NK-92 treated with Interleukin-12 subunit alpha and Interleukin-12 subunit beta, amount 100 ng/mL, for 24 hours (cell line): ENCODE measurements at regions not wholly inside any gene's neighbourhood (a gene's known extent, or its start where the extent isn't known, plus 50 kb on each side); places are given as distances from the start of the nearest gene placed in this dataset.

Experiments used
- DNase-seq: peaks from one replicate; lab custom pipeline; 2025; lab: John Stamatoyannopoulos, UW

DNA sequence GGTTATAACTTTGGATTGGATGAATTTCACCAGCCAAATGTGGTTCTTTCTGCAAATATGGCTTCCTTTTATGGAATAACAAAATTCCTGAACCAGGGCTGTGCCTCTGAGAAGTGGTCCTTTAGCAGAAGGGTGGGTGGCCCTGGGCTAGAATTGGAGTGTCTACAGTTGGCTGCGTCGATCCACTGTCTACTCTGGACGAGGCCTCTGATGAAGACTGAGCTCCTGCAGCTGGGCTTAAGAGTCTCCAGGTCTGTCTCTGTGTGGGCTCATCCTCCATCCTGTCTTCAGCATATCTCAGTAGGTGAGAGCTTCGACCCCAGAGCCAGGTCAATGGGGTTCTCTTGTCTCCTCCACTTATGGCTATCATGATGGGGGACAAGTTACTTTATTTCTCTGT lies 166.3 kb upstream of the PMEPA1 start:
- no peak for DNase-seq

DNA sequence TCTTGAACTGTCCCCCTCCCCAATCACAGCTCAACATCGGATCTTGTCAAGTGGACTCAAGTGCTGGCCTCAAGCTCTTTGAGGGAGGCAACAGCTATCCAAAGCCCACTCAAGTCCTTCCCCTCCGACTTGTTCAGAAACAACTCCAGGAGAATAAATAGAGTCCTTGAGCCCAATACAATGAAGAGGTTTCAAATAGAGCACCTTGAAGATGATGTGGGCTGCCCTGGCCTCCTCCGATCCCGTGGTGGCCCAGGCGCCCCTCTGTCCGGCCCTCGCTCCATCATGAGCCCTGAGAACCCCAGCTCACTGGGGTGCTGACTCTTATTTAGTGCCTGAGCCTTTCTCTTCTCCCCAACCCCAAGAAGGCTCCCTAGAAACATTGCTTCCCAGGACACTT lies 164.3 kb upstream of the PMEPA1 start:
- DNase-seq: no peak

DNA sequence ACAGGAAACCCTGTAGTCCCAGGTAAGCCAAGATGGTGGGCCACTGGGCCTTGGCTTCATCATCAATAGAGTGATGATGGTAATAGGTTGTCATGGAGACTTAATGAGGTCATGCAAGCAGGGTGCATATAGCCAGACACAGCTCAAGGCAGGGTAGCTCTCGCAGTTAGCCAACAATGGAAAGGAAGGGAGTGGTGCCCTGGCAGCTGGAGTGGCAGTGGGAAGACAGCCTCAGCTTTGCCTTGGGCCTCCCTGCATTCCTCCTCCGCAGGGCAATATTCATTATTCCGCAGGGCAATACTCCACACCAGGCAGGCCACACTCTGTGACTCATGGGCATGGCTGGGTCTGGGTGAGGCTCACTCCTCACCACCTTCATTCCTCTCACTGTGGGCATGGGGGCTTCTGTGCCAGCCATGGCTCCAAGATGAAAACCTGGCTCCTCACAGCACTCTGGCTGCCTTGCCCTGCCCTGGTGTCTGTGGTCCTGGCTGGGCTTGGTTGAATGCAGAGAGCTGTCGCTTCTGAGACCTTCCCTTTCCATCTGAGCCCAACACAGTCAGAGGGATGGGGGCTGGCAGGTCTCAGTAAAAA lies 163.1 kb upstream of the PMEPA1 start:
- DNase-seq: no peak

DNA sequence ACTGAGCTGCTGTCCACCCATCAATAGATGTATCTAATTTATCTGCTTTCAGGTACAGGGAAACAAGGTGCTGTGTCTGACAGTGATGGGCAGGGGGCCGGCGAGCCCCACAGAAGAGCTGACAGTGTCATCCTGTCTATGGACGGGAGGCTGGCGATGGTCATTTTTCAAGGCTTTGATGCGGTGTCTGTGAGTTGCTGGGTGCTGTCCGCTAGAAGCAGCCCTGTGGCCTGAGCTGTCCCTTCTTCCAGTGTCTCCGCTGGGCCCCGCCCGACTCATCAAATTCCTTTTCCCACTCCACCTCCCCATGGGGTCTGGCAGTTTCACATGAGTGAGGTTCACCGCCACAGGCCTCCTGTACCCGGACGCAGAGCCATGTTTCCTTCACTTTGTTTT lies 161.4 kb upstream of the PMEPA1 start:
- DNase-seq: no peak

DNA sequence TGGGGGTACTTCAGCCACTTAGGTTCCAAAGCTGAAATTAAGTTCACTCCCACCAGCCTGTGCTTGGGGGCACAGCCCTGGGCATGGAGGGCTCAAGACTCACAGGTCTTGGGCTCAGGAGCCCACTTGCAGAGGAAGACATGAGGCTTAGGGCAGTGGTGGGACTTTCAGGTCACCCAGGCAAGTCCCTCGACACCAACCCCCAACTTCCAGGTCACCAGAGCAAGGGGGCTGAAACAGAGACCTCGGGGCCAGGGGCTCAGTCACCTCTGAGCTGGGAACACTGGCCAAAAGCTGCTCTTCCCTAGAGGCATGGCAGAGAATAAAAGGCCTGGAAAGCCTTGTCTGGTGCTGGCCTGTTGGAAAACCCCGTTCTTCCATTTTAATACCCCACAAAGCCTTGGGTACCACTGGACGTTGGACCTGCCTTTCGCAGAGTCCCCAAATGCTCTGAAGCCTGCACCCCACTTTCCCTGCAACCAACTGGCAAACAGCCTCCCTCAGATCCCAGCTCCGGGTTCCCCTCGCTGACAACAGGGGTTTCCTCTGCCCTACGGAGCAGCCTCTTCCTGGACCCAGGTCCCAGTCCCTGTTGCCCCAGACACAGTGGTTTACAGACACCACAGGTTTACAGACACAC lies 160.9 kb upstream of the PMEPA1 start:
- DNase-seq: no peak

DNA sequence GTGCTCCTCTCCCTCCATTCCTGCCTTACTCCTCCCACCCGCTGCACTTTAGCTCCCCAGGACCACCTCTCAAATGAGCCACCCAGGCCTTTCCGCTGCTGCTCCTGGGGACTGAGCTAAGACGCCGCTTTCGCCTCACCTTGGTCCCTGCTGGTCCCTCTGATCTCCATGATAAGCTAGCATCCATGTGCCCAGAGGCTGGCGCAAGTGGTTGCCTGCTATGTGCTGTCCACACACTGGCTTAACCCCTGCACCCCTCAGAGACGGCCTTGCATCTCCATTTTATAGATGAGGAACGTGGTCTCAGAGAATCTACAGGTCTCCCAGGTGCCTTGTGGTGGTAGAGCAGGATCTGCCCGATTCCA lies 160.1 kb upstream of the PMEPA1 start:
- no peak for DNase-seq

DNA sequence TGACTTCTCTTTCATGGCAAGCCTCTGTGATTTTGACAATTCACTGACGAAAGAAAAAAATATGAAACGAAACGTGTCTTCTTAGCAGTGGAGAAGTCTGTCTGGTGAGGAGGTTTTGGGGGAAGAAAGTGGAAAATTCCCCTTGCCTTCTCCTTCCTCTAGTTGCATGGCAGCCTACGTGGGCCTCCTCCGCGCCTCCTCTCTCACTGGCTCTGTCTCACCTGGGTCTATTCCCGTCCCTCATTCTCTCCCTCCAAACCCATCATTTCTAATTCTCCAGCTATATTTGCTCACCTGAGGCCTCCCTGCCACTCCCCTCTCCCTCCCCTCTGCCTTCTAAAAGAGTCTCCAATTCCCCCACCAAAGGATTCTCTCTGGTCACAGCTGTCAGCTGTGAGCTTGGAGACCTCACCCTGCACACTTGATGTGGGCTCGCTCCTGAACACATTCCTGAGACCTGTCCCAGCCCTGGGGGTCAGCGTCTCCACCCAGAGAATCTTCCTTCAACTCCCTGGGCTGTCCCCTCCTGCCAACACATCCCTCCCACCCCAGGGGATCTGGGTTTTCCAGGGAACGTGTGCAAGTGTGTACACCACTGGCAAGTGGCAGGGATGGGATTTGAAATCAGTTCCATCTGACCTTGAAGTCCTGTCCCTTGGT lies 159.6 kb upstream of the PMEPA1 start:
- no peak for DNase-seq

DNA sequence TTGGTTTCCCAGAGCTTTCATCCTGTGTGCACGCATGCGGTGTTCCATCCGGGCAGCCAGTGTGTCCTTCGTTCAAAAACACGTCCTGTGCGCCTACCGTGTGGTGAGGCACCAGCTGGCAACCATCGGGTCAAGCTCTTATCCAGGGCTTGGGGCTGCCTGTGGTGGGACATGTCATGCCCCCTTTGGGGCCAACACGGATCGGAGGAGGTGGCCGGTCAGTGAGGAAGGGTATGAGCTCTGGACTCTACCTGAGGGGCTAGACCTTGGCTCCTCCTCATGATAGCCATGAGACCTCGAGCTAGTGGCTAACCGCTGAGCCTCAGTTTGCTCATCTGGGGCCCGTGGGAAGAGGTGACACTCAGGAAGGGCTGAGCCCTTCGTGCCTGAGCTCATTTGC lies 158.5 kb upstream of the PMEPA1 start:
- DNase-seq: no peak

DNA sequence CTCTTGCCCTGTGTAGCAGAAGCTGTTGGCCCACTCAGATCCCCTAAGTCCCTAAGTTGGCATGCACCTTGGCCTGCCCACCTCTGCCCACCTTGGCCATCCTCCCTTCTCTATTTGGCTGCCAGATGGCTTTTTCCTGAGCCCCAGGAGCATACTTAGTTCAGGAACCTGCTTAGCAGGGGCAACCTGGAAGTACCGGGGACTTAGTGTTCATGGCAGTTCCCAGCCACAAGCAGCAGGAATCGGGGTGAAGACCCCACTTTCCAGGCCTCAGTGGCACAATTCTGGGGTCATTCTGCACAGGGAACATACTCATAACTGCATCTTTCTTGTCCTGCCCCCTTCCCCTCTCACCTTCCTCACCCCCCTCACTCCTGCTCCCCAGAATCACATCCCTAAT lies 158.0 kb upstream of the PMEPA1 start:
- no peak for DNase-seq

DNA sequence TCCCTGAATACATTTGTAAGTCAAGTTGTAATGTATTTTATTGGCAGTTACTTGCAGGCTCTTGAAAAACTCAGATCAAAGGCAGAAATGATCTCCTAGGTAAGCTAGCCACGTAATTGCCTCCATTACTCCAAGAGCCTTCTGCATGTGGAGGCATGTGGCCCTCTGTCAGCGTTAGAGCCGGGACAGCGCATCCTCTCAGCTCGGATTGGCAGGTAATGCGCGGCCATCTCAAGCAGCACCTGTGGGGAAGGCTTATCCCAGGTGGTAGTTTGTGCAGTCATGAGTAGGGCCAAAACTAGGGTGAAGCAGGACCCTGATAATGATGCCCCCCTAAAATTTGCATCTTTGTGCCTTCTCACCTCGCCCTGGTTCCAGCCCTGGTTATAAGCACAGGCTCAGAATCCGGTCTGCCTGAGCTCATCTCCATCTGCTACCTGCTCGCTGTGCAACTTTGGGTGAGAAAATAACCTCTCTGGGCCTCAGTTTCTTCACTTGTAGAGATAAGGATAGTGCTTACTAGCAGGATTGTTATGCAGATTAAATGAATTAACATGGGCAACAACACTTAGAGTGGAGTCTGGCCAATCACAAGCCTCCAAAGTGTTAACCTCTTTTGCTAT lies 157.5 kb upstream of the PMEPA1 start:
- DNase-seq: no peak

DNA sequence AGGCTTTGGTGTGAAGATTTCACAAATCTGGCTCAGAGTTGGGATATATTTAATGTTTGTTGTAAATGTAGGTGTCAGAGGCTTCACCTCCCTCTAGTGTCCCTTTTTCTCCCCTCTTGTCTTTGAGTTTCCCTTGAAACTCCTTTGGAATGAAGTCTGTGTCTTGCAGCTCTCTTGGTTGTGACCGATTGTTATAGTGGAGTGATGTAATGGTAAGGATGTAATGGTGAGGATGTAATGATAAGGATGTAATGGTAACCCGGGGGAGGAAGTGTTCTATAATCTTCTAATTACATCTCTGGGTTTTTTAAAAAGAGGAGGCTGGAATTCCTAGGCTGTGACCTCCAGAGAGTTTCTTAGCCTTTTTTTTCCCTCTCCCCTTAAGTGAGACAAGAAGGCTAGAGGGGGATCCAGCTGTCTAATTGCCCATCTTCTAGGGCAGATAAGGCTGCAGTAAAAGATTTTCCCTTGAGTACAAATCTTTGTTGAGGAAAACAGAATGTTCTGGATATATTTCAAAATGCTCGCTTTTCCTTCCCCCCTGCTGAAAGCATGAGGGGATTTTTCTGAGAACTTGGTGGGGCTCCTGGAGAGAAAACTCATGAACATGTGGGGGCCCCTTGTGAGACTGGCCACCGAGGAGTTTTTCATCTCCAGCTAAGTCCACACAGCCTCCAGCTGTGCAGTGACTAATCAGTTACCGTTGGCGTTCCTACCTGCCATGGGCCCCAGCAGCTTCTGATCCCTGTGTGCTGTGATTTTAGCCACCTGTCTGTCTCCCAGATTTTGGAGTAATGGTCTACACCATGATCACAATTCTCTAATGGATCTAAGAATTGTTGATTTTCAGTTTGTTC lies 156.7 kb upstream of the PMEPA1 start:
- no peak for DNase-seq

DNA sequence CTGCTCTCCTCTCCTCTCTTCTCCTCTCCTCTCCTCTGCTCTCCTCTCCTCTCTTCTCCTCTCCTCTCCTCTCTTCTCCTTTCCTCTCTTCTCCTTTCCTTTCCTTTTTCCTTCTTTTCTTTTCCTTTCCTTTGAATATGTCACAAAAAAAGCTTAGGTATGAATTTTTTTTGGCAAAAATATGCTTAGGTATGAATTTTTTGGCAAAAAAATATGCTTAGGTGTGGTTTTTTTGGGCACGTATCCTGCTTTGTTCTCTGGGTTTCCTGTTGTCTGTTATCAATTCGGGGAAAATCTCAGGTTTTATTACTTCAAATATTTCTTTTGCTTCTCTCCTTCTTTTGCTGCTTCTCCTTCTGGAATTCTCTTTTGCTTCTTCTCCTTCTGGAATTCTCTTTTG lies 155.5 kb upstream of the PMEPA1 start:
- no peak for DNase-seq

DNA sequence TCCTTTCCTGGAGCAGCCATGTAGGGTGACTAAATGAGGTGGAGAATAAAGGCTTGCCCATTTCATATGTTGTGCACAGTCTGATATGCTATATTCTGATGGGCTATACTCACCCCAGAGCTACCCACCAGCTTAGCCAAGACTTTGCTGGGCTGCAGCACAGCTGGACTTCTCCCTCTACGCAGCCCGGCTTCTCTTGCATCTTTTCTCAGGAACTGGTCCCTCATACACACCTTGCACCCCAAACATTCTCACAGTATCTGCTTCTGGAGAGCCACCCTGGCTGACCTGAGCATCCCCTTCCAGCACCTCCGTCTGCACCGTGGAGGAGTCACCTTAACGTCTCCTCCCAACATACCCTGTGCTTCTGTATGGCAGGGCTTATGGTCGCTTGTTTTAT lies 150.8 kb upstream of the PMEPA1 start:
- no peak for DNase-seq

DNA sequence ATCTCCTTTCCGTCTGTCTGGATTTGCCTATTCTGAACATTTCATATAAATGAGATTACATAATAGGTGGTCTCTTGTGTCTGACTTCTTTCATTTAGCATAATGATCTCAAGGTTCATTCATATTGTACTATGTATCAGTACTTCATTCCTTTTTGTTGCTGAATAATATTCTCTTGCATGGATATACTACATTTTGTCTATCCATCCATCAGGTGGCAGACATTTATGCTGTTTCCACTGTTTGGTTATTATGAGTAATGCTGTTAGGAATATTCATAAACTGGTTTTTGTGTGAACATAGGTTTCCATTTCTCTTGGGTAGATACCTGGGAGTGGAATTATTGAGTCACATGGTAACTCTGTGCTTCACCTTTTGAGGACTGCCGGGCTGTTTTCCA lies 148.2 kb upstream of the PMEPA1 start:
- DNase-seq: no peak

DNA sequence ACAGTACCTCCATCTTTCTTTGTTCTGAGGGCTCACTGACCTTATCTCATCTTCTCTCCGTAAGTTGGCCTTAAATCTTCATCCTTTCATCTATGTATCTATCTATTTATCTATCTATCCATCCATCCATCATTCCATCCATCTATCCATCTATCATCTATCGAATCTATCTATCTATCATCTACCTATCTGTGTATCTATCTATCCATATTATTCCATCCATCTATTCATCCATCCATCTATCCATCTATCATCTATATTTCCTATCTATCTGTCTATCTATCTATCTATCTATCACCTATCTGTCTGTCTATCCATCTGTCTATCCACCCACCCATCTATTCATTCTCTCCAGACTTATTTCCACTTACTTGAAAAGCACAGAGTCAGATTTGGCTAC lies 147.3 kb upstream of the PMEPA1 start:
- no peak for DNase-seq

DNA sequence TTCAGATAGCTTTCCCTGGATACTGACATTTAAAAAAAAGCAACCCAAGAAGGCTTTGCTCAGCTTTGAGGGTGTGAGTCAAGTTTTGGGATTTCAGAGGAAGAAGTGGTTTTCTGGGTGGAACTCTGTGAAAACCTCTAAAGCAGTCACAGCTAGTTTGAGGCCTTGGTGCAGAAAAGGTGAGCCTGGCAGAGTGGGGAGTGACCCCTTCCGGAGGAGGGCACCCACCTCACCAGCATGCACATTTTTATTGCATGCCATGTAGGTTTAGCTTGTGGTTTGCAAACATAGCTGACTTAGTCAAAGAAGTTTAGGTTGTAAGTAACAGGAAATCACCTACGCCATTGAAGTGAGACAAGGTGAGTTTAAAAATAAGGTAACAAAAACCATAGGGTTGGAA lies 146.8 kb upstream of the PMEPA1 start:
- no peak for DNase-seq

DNA sequence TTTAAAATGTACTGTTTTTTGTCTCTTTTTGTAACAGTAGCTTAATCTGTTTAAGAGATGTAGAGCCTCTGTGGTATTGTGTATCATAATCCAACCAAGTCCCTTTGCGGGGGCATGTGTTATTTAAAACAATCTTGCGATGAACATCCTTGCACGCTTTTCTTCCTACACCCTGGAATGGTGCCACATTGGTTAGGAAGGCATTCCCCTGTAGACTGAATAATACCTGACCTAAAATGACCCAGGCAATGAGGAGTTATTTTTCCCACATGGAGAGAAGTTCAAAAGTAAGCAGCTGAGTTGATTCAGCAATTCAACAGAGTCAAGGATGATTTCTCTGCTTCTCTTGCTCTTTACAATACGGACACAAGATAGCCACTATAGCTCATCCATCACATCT lies 142.0 kb upstream of the PMEPA1 start:
- DNase-seq: no peak

DNA sequence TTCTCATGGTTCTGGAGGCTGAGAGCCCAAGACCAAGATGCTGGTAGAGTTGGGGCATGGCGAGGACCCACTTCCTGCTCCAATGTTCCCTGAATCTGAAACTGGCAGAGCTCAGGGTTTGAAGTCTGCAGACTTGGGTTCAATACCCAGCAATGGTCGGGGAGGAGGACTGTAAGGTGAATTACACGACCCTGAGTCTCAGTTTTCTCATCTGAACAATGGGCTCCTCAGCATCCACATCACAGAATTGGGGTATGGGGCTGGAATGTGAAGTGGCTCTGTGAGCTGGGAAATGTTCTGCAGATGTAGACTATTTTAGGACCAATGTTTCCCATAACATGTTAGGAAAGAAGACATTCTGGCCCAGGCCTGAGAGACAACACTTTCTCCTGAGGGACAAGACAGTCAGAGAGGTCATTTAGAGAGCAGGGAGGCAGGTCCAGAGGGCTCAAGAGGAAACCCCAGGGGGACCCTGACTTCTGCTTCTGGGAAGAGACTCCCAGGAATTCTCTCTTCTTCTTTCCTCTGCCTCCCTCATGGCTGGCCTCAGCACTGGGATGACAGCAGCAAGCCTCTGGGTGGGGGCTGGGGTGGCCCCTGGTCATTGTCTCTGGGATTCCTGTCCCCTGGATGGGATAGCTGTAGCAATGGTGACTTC lies 141.3 kb upstream of the PMEPA1 start:
- no peak for DNase-seq

DNA sequence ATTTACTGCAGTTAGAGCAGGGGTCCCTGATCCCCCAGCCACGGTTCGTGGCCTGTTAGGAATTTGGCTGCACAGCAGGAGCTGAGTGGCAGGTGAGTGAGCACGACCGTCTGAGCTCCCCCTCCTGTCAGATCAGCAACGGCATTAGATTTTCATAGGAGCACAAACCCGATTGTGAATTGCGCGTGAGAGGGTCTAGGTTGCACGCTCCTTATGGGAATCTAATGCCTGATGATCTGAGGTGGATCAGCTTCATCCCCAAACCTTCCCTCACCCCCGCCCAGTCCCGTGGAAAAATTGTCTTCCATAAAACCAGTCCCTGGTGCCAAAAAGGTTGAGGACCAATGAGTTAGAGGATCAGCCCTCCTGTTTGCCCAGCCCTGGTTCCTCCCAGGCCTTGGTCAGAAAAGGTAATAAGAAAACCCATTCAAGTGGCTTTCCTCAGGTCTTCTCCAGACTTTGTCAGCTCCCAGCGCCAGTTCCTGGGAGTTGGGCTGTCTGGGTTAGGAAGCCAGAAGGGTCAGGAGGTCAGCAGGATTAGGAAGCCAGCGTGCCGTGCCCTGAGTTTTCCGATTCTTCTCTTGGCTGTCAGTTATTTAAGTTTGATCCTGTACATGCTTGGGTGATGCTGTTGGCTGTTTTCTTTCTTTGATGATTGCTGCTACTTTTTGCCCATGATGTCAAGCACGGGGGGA lies 139.9 kb upstream of the PMEPA1 start:
- no peak for DNase-seq

DNA sequence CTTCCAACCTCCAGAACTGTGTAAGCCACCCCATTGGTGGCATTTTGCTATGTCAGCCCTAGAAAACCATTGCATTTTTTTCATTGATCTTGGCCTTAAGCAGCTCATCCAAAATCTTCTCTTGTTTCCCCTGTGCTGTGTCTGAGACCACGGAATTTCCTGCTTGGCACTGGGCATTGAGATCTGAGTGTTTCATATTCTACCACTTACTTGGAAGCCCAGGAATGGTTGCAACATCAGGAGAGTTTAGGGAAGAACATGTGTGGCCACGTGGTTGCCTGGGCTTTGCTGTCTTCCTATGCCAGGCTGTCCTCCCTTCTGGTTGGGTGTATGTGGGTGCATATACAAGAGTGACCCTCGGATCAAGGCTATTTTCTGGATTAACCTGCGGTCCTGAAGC lies 139.3 kb upstream of the PMEPA1 start:
- DNase-seq: no peak

DNA sequence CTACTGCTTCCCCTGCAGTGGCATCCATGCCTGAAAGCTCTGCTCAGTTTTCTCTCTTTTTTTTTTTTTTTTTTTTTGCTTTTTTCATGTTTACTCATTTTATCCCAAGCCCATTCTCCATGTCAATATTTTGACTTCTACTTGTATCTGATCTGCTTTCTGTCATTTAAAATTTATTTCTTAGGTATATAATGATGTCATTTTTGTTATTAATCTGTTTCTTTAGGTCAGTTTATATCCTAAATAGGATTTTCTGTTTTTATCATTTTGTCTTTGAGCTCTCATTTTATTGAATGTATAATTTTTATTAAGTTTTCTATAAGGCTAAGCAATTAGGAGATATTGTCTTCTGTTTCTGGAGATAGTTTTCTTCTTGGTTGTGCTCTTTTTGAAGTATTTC lies 138.5 kb upstream of the PMEPA1 start:
- no peak for DNase-seq
